ENCODE measurements at regions not wholly inside any gene's neighbourhood (a gene's known extent, or its start where the extent isn't known, plus 50 kb on each side); places are given as distances from the start of the nearest gene placed in this dataset.

DNA sequence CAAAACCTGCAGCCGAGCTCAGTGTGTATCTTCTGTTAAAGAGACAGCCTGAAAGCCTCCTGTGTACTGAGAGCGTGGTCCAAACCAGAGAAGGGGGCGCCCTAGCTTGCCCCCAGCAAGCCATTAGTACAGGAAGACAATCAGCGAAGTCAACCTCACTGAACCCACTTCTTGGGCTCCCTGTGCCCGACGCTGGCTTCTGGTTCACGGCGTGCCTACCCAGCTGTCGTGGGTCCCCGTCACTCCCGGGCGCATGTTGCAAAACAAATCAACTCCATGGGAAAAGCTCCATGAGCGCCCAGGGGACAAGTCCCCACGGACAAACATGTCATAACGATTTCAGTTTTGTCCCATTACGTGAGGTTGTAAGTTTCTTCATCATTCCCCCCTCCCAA is 326.9 kb downstream of the SH3GL2 start:
- Histone ChIP-seq H3K23ac (ENCODE audit: insufficient read length, low read depth, low read length) (no peak overlapping the region), H2BK12ac (ENCODE audit: insufficient read length, low read depth, low read length) (no peak overlapping the region), H3K27me3 (ENCODE audit: insufficient read depth, low read length) (peaks cover 34% of the 10 kb centered on the region), H4K20me1 (ENCODE audit: control insufficient read depth, insufficient read depth, insufficient read length) (no peaks in the 10 kb centered on the region), H3K56ac (ENCODE audit: insufficient read length, low read depth, low read length) (no peak overlapping the region), H3K18ac (ENCODE audit: insufficient read length, low read depth, low read length) (no peak overlapping the region), H3K79me2 (ENCODE audit: insufficient read depth, low read length) (no peaks in the 10 kb centered on the region), H2AFZ (ENCODE audit: low read length) (no peak overlapping the region), H3K27ac (ENCODE audit: insufficient read length, low read depth, low read length) (no peak overlapping the region), H3K9me3 (ENCODE audit: control insufficient read depth, low read depth, low read length) (no peaks in the 10 kb centered on the region), H3K4me2 (ENCODE audit: insufficient read depth, insufficient read length, low read length) (peak overlapping the region; percentile 84), H3K4ac (ENCODE audit: low read depth, low read length) (no peak overlapping the region), H4K8ac (replicated peaks; ENCODE audit: insufficient read length, low read depth, low read length) (no peak overlapping the region), H3K79me1 (ENCODE audit: insufficient read depth, low read depth, low read length, poor library complexity, severe bottlenecking) (no peaks in the 10 kb centered on the region), H2BK120ac (ENCODE audit: low read depth, low read length, poor library complexity, severe bottlenecking) (no peak overlapping the region), H3K23me2 (ENCODE audit: insufficient read length, low read depth, low read length, poor library complexity, severe bottlenecking) (peaks cover 14% of the 10 kb centered on the region), H3T11ph (ENCODE audit: low read length) (no peak overlapping the region), H2BK15ac (ENCODE audit: low read depth, low read length) (no peak overlapping the region), H2BK5ac (ENCODE audit: insufficient read length, low read length) (no peak overlapping the region), H2BK20ac (ENCODE audit: low read depth, low read length, poor library complexity, severe bottlenecking) (no peak overlapping the region), H4K91ac (ENCODE audit: insufficient read length, low read depth, low read length) (no peak overlapping the region), H3K9ac (ENCODE audit: extremely low read depth, insufficient read length, low read length) (no peak overlapping the region), H3K4me1 (ENCODE audit: insufficient read depth, low read length) (no peaks in the 10 kb centered on the region), H3K14ac (ENCODE audit: insufficient read depth, low read length) (no peak overlapping the region; the same call in 1 of the 2 replicates), H4K5ac (ENCODE audit: insufficient read length, low read depth, low read length) (no peak overlapping the region), H2AK5ac (ENCODE audit: insufficient read length, low read length) (no peak overlapping the region)
- TF ChIP-seq, protein P1, sequence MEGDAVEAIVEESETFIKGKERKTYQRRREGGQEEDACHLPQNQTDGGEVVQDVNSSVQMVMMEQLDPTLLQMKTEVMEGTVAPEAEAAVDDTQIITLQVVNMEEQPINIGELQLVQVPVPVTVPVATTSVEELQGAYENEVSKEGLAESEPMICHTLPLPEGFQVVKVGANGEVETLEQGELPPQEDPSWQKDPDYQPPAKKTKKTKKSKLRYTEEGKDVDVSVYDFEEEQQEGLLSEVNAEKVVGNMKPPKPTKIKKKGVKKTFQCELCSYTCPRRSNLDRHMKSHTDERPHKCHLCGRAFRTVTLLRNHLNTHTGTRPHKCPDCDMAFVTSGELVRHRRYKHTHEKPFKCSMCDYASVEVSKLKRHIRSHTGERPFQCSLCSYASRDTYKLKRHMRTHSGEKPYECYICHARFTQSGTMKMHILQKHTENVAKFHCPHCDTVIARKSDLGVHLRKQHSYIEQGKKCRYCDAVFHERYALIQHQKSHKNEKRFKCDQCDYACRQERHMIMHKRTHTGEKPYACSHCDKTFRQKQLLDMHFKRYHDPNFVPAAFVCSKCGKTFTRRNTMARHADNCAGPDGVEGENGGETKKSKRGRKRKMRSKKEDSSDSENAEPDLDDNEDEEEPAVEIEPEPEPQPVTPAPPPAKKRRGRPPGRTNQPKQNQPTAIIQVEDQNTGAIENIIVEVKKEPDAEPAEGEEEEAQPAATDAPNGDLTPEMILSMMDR (conservative IDR thresholded peaks at IDR 0.05) = no peak
- Mint-ChIP-seq H3K27me3 (ENCODE audit: low read depth) (peaks cover 79% of the 10 kb centered on the region), H3K9me3 (no peaks in the 10 kb centered on the region; a peak in 1 of 5 replicates), H3K4me3 (peak overlapping the region; percentile 68 to 86), H3K36me3 (ENCODE audit: insufficient read depth in 1 of 3, low read depth in 3 of 3) (no peaks in the 10 kb centered on the region; a peak in 2 of 7 replicates), H3K27ac (no peak overlapping the region), H3K4me1 (peaks cover 9 to 11% of the 10 kb centered on the region in 2 experiments; a peak in 3 of 4 replicates)
- peak; percentile 29 for DNase-seq
- WGBS (ENCODE audit: extremely low coverage, insufficient read length, low lambda C conversion rate) = no CpG with 5 or more reads among the region's 16 CpGs
